Central memory CD4-positive, alpha-beta T cell (primary cell): ENCODE measurements at regions not wholly inside any gene's neighbourhood (a gene's known extent, or its start where the extent isn't known, plus 50 kb on each side); places are given as distances from the start of the nearest gene placed in this dataset.
"Not testable (repeated sequence)": the region's sequence is repeated elsewhere in the genome, so short reads cannot be mapped to it uniquely, and the experiment has no call there.

Experiments
- DNase-seq: peaks from one replicate; pipeline ENCODE4 v3.0.0; 2022

- DNase-seq, result no peak
Observed at GRCh38 chr13:73173279-73173811, 114.5 kb downstream of the KLF5 start.

DNA sequence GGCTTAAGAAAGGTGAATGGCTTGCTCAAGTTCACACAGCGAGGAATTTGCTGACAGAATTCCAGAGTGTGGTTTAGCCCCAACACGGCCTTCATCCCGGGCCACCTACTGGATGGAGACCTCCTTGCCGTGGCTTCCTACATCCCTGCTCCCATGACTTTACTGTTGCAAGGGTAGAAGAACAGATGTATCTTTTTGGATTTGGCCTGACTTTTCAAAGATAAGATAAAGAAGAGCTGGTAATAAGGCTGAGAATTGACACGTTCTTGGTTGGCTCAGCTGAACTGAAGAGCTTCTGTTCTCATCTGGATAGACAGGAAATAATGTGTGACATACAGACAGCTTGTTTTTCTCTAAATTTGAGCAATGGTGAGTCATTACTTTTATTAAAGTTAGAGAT lies 113.1 kb downstream of the KLF5 start:
- no peak for DNase-seq

DNA sequence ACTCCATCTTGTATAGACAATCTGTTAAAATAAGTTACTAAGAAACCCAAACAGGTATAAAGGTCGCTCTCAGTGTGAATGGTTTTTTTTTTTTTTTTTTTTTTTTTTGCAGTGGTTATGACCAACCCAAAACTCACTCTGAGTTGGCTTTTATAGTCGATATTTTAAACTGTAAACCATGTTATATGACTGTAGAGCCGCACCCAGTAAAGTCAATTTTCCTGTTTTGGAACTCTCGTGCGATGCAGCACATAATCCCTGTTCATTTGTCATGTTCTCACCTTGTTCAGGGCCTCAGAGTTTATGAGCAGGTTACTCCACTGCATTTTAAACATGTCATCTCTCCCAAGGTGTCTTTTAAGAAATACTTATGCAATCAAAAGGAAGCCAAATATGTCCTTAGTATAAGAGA lies 112.5 kb downstream of the KLF5 start:
- no peak for DNase-seq

DNA sequence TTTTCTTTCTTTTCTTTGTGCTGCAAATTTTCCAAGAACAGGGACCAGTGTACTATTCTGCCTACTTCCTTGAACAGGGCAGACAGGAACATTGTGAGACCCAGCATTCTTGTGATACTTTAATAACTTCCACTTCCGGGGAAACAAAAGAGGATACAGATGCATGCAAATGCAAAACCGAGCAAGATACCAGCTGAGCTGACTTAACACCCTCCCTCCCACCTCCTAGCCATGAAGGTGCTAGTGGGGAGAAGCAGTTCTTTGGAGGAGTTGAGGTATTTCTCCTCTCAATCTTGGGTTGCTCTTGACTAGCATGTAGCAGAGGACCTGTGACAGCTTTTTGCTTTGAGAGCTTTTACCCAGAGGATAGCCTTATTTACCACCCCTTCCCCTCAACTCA lies 111.2 kb downstream of the KLF5 start:
- DNase-seq, result no peak

- no peak for DNase-seq
Observed at GRCh38 chr13:73168953-73169401, 110.2 kb downstream of the KLF5 start.

GRCh38 chr13:73168226-73168952 lies 109.6 kb downstream of the KLF5 start:
- DNase-seq, result no peak

DNA sequence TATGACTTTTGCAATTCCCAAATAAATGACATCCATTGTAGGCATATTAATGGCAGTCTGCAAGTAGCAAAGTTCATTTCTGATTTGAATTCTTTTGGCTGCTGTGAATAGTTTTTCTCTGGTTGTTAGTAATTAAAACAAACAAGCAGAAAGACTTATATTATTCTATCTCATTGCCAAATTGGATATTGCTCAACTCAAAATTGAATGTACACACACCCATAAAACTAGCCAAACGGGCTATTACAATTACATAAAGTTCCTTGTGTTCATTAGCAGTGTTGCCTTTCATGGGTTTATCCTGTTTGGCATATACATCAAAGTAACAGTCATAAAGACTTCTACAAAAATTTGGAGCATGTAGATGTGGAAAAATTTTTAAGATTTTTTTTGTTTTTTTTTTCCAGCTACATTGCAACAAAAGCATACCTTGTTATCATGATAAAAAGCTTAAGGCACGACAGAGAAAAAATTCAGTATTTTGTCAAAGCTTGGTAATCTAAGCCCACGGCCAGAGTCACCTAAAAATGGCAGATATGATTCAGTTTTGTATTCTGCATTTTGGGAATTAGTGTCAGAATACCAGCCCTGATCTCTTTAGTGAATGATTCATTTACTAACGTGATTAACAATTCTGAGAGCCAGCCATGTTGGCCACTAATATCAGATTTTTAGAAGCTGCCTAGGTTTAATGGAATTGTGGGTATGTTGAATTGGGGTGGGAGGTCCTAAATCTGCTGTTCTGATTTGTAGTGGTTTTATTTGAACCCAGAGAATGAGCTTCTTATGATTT lies 108.4 kb downstream of the KLF5 start:
- DNase-seq, result no peak

DNA sequence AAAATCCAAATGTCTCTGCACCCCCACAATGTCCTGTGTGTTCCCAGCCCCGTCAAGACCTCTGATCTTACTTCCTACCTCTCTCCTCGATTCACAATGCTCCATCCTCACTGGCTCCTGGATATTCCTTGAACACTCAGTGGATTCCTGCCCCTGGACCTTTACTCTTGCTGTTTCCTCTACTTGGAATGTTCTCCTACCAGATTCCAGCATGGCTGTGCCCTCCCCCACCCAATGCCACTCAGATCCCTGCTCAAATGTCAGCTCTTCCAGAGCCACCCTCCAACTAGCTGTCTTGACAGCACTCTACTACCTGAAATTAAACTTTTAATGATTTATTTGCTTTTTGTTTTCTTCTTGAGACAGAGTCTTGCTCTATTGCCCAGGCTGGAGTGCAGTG lies 107.4 kb downstream of the KLF5 start:
- DNase-seq, result no peak

DNA sequence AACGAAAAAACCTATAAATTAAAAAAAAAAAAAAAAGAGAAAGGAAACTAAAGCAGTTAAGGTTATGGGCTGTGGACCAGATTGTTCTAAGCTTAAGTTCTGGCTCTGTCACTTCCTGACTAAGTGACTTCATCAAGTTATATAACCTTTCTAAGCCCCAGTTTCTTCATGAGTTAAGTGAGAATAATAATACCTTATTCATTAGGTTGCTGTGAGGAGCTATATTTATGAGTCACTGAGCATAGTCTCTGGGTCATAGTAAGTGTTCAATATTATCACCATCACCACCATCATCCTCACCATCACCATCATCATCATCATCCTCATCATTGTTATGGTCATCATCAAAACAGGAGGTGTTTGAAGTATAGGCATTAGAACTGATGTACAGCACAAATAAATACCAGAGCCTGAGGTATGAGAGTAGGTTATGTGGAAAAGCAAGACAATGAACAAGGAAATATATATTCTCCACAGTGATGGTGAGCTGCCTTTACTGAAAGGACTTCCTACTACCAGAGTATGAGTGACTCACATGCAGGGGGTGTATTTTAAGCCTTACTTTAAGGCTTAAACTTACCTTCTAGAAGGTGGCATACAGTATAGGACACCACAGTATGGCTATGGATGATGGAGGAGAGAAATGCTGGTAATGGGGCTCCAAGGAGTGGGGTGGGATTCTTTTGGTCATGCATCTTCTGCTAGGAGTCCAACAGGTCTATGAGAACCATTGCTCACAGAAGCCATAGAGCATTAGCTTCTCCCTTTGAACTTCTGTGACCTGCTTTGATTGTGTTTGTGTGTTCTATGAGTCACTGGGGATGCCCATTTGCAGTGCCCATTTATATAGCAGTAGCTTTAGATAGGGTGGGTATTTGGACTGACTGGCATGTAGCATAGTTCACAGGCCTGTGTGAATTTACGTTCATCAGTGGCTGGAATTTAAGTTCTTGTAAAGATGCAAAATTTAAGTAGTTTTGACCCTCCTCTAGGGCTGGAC lies 104.4 kb downstream of the KLF5 start:
- no peak for DNase-seq

DNA sequence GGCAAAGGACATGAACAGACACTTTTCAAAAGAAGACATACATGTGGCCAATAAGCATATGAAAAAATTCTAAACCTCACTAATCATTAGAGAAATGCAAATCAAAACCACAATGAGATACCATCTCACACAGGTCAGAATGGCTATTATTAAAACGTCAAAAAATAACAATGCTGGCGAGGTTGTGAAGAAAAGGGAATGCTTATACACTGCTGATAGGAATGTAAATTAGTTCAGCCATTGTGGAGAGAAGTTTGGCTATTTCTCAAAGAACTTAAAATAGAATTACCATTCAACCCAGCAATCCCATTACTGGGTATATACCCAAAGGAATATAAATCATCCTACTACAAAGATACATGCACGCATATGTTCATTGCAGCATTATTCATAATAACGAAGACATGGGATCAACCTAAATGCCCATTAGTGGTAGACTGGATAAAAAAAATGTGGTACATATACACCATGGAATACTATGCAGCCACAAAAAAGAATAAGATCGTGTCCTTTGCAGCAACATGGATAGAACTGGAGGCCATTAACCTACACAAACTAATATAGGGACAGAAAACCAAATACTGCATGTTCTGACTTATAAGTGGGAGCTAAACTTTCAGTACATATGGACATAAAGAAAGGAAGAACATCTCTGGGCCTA lies 101.7 kb downstream of the KLF5 start:
- DNase-seq, result not testable (repeated sequence)

GRCh38 chr13:73158851-73159250 lies 100.0 kb downstream of the KLF5 start:
- DNase-seq, result no peak

DNA sequence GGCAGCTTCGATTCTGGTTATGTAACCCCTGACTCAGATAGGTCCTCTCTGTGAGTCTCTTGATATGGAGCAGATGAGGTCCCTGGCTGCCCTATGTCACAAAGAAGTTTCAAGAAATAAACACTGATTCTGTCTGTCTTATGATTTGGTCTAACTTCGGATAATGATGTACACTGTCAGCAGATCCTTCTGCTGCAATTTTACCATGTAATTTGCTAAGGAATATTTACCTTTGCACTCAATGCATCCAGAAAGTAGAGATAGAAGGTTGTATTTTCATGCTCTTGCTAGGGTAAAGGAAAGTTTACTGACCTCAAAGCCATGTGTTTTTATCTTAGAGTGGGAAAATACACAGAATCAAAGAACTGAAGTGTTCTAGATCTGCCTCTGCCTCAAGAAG lies 98.2 kb downstream of the KLF5 start:
- DNase-seq, result no peak

GRCh38 chr13:73146707-73147106 lies 87.9 kb downstream of the KLF5 start:
- DNase-seq, result no peak

DNA sequence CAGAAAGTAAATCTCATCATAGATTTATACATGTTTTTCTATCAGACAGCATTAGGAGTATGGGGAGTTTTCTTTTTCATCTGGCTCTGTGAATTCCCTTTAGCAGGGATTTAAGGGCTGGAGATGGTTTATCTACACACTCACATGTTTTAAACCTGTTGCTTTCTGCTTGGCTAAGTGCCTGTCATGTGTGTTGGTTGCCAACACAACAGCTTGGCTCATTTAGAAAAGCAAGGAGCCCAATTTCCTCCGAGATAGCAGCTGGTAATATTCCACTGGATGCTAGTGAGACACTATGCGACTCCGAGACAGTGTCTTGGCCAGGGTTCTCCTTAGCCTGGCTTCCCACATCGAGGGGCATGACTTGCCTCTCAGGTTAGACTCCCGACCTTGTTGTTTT lies 83.3 kb downstream of the KLF5 start:
- DNase-seq, result no peak

DNA sequence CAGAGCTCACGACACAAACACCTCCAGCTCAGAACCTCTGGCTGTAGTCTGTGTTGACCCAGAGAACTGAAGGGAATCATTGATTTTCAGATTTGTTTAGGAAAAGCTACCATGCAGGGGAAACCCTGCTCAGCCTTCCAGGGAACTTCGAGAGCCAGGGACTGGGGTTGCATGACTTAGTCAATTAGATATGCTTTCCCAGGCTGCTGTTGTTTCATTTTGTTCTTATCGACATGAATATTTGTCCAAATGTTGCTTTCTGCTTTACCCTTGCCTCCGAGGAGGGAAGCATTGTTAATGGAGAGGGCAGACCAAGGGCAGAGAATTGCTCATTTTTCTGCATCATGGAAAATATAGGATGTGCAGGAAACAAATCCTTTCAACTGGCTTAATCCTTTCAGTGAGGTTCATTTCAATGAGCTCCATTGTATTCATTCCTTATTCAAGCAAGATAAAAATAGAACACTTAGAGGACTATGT lies 82.5 kb downstream of the KLF5 start:
- DNase-seq, result no peak

GRCh38 chr13:73140801-73141200 lies 82.0 kb downstream of the KLF5 start:
- no peak for DNase-seq

DNA sequence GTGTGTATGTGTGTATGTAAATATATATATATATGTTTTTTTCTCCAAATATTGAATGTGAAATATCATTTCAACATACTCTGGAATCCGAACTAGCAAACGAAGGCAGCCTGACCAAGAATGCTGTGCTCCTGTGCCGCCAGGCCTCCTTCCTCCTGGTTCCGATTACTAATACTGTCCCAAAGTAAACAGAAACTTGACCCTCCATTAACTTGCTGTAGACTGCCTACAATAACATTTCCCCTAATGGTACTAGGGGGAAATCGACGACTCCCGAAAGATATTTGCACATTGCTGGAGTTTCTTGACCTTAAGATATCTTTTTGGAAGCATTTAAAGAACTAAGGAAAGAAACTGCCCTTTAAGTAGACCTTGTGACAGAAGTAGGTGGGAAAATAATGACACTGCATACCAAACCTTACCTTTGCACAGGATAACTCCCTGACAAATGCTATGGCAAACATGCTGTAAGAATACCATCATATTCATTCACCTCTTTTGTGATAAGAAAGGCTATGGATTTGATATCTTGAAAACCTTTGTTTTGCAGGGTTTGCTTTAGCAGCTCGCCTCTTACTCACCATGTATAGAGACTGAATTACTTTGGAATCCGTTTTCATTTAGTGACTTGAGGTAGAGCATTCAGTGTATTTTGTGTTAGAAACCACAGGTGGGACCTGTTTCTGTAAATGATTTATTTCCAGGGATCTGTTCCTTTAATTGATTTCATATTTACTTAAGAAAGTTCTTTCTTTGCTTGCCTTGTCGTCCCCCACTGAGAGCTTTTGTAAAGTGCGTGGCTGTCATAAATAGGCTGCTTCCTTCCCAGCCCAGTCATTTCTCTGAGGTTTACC lies 80.1 kb downstream of the KLF5 start:
- DNase-seq, result no peak

GRCh38 chr13:73138276-73138637 lies 79.5 kb downstream of the KLF5 start:
- DNase-seq, result no peak

DNA sequence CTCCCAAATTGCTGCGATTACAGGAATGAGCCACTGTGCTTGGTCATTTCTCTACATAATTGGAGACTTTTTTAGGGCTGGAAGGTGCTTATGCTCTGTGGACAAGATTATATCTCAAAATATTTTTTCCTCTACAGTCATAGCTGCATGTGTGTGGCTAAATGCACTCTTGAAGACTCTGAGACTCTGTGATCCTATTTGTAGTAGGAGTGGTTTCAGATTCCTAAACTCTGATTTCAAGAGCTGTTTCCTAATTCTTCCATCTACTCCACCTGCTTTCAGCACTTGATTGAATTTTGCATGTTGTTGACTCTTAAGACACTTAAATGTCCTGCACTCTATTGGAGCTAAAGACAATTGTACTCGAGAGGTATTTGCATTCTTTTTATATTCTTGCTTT lies 78.0 kb downstream of the KLF5 start:
- DNase-seq, result no peak

- DNase-seq, result no peak
Observed at GRCh38 chr13:73133531-73133930, 74.7 kb downstream of the KLF5 start.

DNA sequence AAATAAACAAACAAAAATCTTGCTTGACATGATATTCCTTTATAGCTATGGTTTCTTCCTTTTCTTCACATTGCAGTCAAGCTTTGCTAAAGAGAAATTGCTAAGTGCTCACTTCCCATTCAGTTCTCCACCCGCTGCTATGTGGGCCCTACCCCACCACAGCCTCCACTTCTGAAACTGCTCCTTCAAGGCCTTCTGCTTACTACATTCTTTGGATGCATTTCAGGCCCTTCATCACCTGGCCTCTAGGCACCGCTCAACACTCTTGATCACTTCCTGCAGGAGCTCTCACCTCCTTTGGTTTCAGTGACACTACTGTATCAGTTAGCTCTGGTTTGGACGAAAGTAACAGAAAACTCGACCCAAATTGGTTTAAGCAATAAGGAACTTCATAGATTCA lies 72.4 kb downstream of the KLF5 start:
- DNase-seq, result no peak
